Hepatocyte (in vitro differentiated cells): ENCODE measurements at regions not wholly inside any gene's neighbourhood (a gene's known extent, or its start where the extent isn't known, plus 50 kb on each side); places are given as distances from the start of the nearest gene placed in this dataset. TPM values are rescaled to one million over a fixed set of nuclear protein-coding genes. Genes with fewer than 3 reads are reported as not detected.

ENCODE experiments used
- DNase-seq: peaks from one replicate; pipeline ENCODE4 v3.0.0-alpha.2; 2016; ENCODE audit warnings: low spot score
- H2AFZ ChIP-seq: fragments of 200-600 bp; sonication (generic); 2 replicates; pipeline ENCODE4 v1.6.0; 2016; ENCODE audit warnings: antibody characterized with exemption, mild to moderate bottlenecking
- H3K27ac ChIP-seq: fragments of 200-600 bp; sonication (generic); 2 replicates; pipeline ENCODE4 v1.5.1; 2016; ENCODE audit warnings: mild to moderate bottlenecking
- H3K27me3 ChIP-seq: fragments of 200-600 bp; sonication (generic); 2 replicates; pipeline ENCODE4 v1.6.1; 2016
- H3K36me3 ChIP-seq: fragments of 200-600 bp; sonication (generic); replicated peaks from 2 replicates; pipeline ENCODE4 v1.5.1; 2016; ENCODE audit warnings: low read depth; ENCODE audit not compliant: insufficient read depth
- H3K4me1 ChIP-seq: fragments of 200-600 bp; sonication (generic); 2 replicates; pipeline ENCODE4 v1.5.1; 2016; ENCODE audit warnings: mild to moderate bottlenecking, moderate library complexity; ENCODE audit not compliant: insufficient read depth
- H3K4me2 ChIP-seq: fragments of 200-600 bp; sonication (generic); 2 replicates; pipeline ENCODE4 v1.6.0; 2016
- H3K4me3 ChIP-seq: fragments of 200-600 bp; sonication (generic); 2 replicates; pipeline ENCODE4 v1.5.1; 2016; ENCODE audit warnings: mild to moderate bottlenecking
- H3K79me2 ChIP-seq: fragments of 200-600 bp; sonication (generic); 2 replicates; pipeline ENCODE4 v1.6.0; 2017; ENCODE audit warnings: mild to moderate bottlenecking
- H3K9me2 ChIP-seq: fragments of 200-600 bp; sonication (generic); replicated peaks from 2 replicates; pipeline ENCODE4 v1.6.0; 2017; ENCODE audit warnings: mild to moderate bottlenecking; ENCODE audit not compliant: insufficient read depth
- H3K9me3 ChIP-seq: fragments of 200-600 bp; sonication (generic); 2 replicates; pipeline ENCODE4 v1.5.1; 2016; ENCODE audit warnings: low read depth, mild to moderate bottlenecking
- H4K20me1 ChIP-seq: fragments of 200-600 bp; sonication (generic); 2 replicates; pipeline ENCODE4 v1.6.0; 2016; ENCODE audit warnings: mild to moderate bottlenecking; ENCODE audit not compliant: insufficient read depth, poor library complexity, severe bottlenecking
- CTCF ChIP-seq: fragments of 200-600 bp; sonication (generic); IDR thresholded peaks from 2 replicates; pipeline ENCODE4 v1.5.1; 2016; ENCODE audit warnings: antibody characterized with exemption, mild to moderate bottlenecking; ENCODE audit not compliant: poor library complexity
- EZH2 ChIP-seq: fragments of 200-600 bp; sonication (generic); IDR thresholded peaks from 2 replicates; pipeline ENCODE4 v1.6.1; 2016; ENCODE audit warnings: antibody characterized with exemption, mild to moderate bottlenecking, borderline replicate concordance
- EZH2phosphoT487 ChIP-seq: fragments of 200-600 bp; sonication (generic); IDR thresholded peaks from one replicate; pipeline ENCODE4 v1.6.1; 2018; ENCODE audit warnings: antibody characterized with exemption, mild to moderate bottlenecking, low read depth, moderate library complexity; ENCODE audit not compliant: unreplicated experiment, severe bottlenecking
- WGBS: methylation state at CpG from one replicate; pipeline ENCODE4 v1.1.6; 2016; ENCODE audit warnings: low lambda C conversion rate; ENCODE audit errors: missing lambda C conversion rate; 5-methylcytosine and 5-hydroxymethylcytosine counted together
- small RNA-seq: library from RNA; depleted of rRNA; stranded (forward); fragments of <200 nt; gene quantifications from one replicate; pipeline ENCODE3, GENCODE V24; 2014

- no peaks in the 10 kb centered on the region for H3K36me3 ChIP-seq
- DNase-seq: no peak
- no peaks in the 10 kb centered on the region for H3K79me2 ChIP-seq
- no peaks in the 10 kb centered on the region for H3K9me3 ChIP-seq
- no peaks in the 10 kb centered on the region for H3K9me2 ChIP-seq
- H3K27ac ChIP-seq: no peak overlapping the region
- H3K4me1 ChIP-seq: no peaks in the 10 kb centered on the region
- no peak overlapping the region for H3K4me2 ChIP-seq
- H4K20me1 ChIP-seq: no peaks in the 10 kb centered on the region
- 65% methylated on average over 4 of the region's 4 CpGs for WGBS
- TF ChIP-seq EZH2: no peak
- TF ChIP-seq CTCF: no peak
- no peak for TF ChIP-seq EZH2phosphoT487
- no peaks in the 10 kb centered on the region for H3K27me3 ChIP-seq
- H3K4me3 ChIP-seq: no peak overlapping the region
- no peak overlapping the region for H2AFZ ChIP-seq
These were observed 336.5 kb downstream of the TMEM135 start for GRCh38 chr11:87374038-87374807.

Small RNA genes lying in the stretch of these regions (small RNA-seq; reads per million reads assigned to genes)
- gene AP000676.1 (not detected), gene RF00026 (not detected), gene RNU6-1135P (not detected)
